Lower leg skin (tissue), 4 donors: ENCODE measurements at regions not wholly inside any gene's neighbourhood (a gene's known extent, or its start where the extent isn't known, plus 50 kb on each side); places are given as distances from the start of the nearest gene placed in this dataset.

Source experiments
- DNase-seq, 2 donors: peaks; one replicate each; pipeline ENCODE4 v3.0.0-alpha.2; 2019; ENCODE audit warnings: low spot score in 2 of 2
- H3K4me3 ChIP-seq: fragments of 200-600 bp; sonication (generic); 2 replicates; pipeline ENCODE4 v1.5.1; 2017; ENCODE audit warnings: mild to moderate bottlenecking, low read depth; ENCODE audit not compliant: poor library complexity, severe bottlenecking
- CTCF ChIP-seq, 3 donors: fragments of 450-650 bp; IDR thresholded peaks; one replicate each; pipeline ENCODE4 v1.5.1; 2016; ENCODE audit warnings: antibody characterized with exemption in 3 of 3, mild to moderate bottlenecking in 3 of 3, moderate library complexity in 2 of 3
- POLR2A ChIP-seq, 2 donors: fragments of 450-650 bp; IDR thresholded peaks; one replicate each; pipeline ENCODE4 v1.6.1; 2016 to 2017; ENCODE audit warnings: antibody characterized with exemption in 2 of 2, mild to moderate bottlenecking in 1 of 2, moderate library complexity in 1 of 2
- WGBS, 2 donors: methylation state at CpG; one replicate each; pipeline ENCODE4 v1.1.5; 2018; 5-methylcytosine and 5-hydroxymethylcytosine counted together
- intact Hi-C: fragments of 100-400 bp; cut with DNase I; formaldehyde crosslinking; loops from one replicate; pipeline ENCODE4 v1.15.0; 2023; ENCODE audit warnings: low total_unique reads

- intact Hi-C loops = no loop called here
- TF ChIP-seq CTCF (IDR thresholded peaks at IDR 0.05) (no peak), POLR2A (IDR thresholded peaks at IDR 0.05) (no peak)
- no peak for DNase-seq
- H3K4me3 ChIP-seq = no peak overlapping the region
- 83 to 91% methylated on average over 2 of the region's 2 CpGs for WGBS, 2 donors
Measured at GRCh38 chr5:106127985-106128384, 1542.8 kb downstream of the EFNA5 start.

GRCh38 chr5:106127341-106127781 is 1543.4 kb downstream of the EFNA5 start:
- 80 to 89% methylated on average over 1 of the region's 1 CpG for WGBS, 2 donors
- peak in 1 of 2 donors; percentile 70 for DNase-seq
- TF ChIP-seq CTCF (IDR thresholded peaks at IDR 0.05) (no peak), POLR2A (IDR thresholded peaks at IDR 0.05) (no peak)
- intact Hi-C loops = no loop called here
- H3K4me3 ChIP-seq = no peak overlapping the region

GRCh38 chr5:106121972-106122605 is 1548.6 kb downstream of the EFNA5 start:
- no peak overlapping the region for H3K4me3 ChIP-seq
- WGBS, 2 donors = 82 to 84% methylated on average over 7 of the region's 7 CpGs
- intact Hi-C loops = no loop called here
- TF ChIP-seq CTCF (IDR thresholded peaks at IDR 0.05) = no peak
- DNase-seq = peak in 1 of 2 donors; percentile 63

GRCh38 chr5:106116682-106117081 is 1554.1 kb downstream of the EFNA5 start:
- H3K4me3 ChIP-seq = no peak overlapping the region
- intact Hi-C loops = no loop called here
- TF ChIP-seq CTCF (IDR thresholded peaks at IDR 0.05) (no peak), POLR2A (IDR thresholded peaks at IDR 0.05) (no peak)
- no peak for DNase-seq
- WGBS, 2 donors = 60 to 64% methylated on average over 3 of the region's 3 CpGs

GRCh38 chr5:106113922-106114321 is 1556.8 kb downstream of the EFNA5 start:
- TF ChIP-seq CTCF (IDR thresholded peaks at IDR 0.05) (no peak), POLR2A (IDR thresholded peaks at IDR 0.05) (no peak)
- 93 to 100% methylated on average over 1 of the region's 1 CpG for WGBS, 2 donors
- intact Hi-C loops = no loop called here

GRCh38 chr5:106106384-106106783 is 1564.4 kb downstream of the EFNA5 start:
- intact Hi-C loops = no loop called here
- no peak for TF ChIP-seq POLR2A (IDR thresholded peaks at IDR 0.05)
- TF ChIP-seq CTCF (IDR thresholded peaks at IDR 0.05) = no peak
- 82 to 88% methylated on average over 2 of the region's 2 CpGs for WGBS, 2 donors
- no peak overlapping the region for H3K4me3 ChIP-seq
- DNase-seq = no peak

More at GRCh38 chr5:106113922-106114321, 1556.8 kb downstream of the EFNA5 start:
- no peak for DNase-seq
- H3K4me3 ChIP-seq = no peak overlapping the region
